Esophagus (tissue), 2 donors: ENCODE measurements at regions not wholly inside any gene's neighbourhood (a gene's known extent, or its start where the extent isn't known, plus 50 kb on each side); places are given as distances from the start of the nearest gene placed in this dataset.
"Not testable (repeated sequence)": the region's sequence is repeated elsewhere in the genome, so short reads cannot be mapped to it uniquely, and the experiment has no call there.

Experiments
- H3K27ac ChIP-seq, 2 donors: one replicate each; pipeline ENCODE4 v1.5.1; 2013; ENCODE audit warnings: low read depth in 2 of 2, mild to moderate bottlenecking in 2 of 2, inconsistent platforms in 1 of 2, low read length in 1 of 2, moderate library complexity in 1 of 2
- H3K27me3 ChIP-seq, 2 donors: one replicate each; pipeline ENCODE4 v1.6.1; 2013; ENCODE audit warnings: low read length in 2 of 2, control low read depth in 1 of 2, mild to moderate bottlenecking in 1 of 2; ENCODE audit not compliant: insufficient read depth in 2 of 2, control insufficient read depth in 1 of 2
- H3K36me3 ChIP-seq, 2 donors: one replicate each; pipeline ENCODE4 v1.6.1; 2013; ENCODE audit warnings: low read length in 1 of 2; ENCODE audit not compliant: control insufficient read depth in 2 of 2, insufficient read depth in 2 of 2
- H3K4me1 ChIP-seq, 2 donors: one replicate each; pipeline ENCODE4 v1.6.1; 2013; ENCODE audit warnings: low read length in 1 of 2; ENCODE audit not compliant: control insufficient read depth in 2 of 2, insufficient read depth in 2 of 2
- H3K4me3 ChIP-seq, 2 donors: one replicate each; pipeline ENCODE4 v1.5.1; 2013; ENCODE audit warnings: low read length in 2 of 2, mild to moderate bottlenecking in 2 of 2, low read depth in 1 of 2, moderate library complexity in 1 of 2
- H3K9me3 ChIP-seq, 2 donors: one replicate each; pipeline ENCODE4 v1.6.1; 2013; ENCODE audit warnings: mild to moderate bottlenecking in 2 of 2, low read depth in 1 of 2, low read length in 1 of 2, moderate library complexity in 1 of 2; ENCODE audit not compliant: control insufficient read depth in 2 of 2, insufficient read depth in 1 of 2
- WGBS, 2 donors: extraction: QIAGEN DNeasy Blood & Tissue Kit; methylation state at CpG; one replicate each; pipeline ENCODE4 v1.1.7; 2013; 5-methylcytosine and 5-hydroxymethylcytosine counted together
- donor health status: healthy with polysubstance abuse.
- donor health status: Bipolar disorder and iron deficiency.

GRCh38 chr9:124135813-124136365, 121.9 kb upstream of the NEK6 start:
- WGBS, 2 donors: 89 to 91% methylated on average over 1 of the region's 1 CpG
- Histone ChIP-seq H3K9me3 (no peaks in the 10 kb centered on the region), H3K36me3 (no peaks in the 10 kb centered on the region), H3K4me1 (no peaks in the 10 kb centered on the region), H3K4me3 (no peak overlapping the region), H3K27me3 (no peaks in the 10 kb centered on the region), H3K27ac (no peak overlapping the region)

GRCh38 chr9:124137009-124137943, 120.5 kb upstream of the NEK6 start:
- 75 to 80% methylated on average over 16 of the region's 16 CpGs for WGBS, 2 donors
- Histone ChIP-seq H3K4me1 (no peaks in the 10 kb centered on the region), H3K9me3 (no peaks in the 10 kb centered on the region), H3K36me3 (no peaks in the 10 kb centered on the region), H3K27me3 (no peaks in the 10 kb centered on the region), H3K27ac (no peak overlapping the region), H3K4me3 (no peak overlapping the region)

GRCh38 chr9:124137944-124138335, 119.8 kb upstream of the NEK6 start:
- H3K27ac ChIP-seq: no peak overlapping the region
- H3K27me3 ChIP-seq: no peaks in the 10 kb centered on the region
- no peaks in the 10 kb centered on the region for H3K4me1 ChIP-seq
- WGBS, 2 donors: 79 to 80% methylated on average over 3 of the region's 3 CpGs
- no peaks in the 10 kb centered on the region for H3K9me3 ChIP-seq
- H3K4me3 ChIP-seq: no peak overlapping the region
- H3K36me3 ChIP-seq: no peaks in the 10 kb centered on the region

- Histone ChIP-seq H3K4me3 (no peak overlapping the region), H3K36me3 (no peaks in the 10 kb centered on the region)
- 89 to 91% methylated on average over 1 of the region's 1 CpG for WGBS, 2 donors
These were observed 118.7 kb upstream of the NEK6 start for GRCh38 chr9:124139001-124139400.

GRCh38 chr9:124140941-124141568, 116.7 kb upstream of the NEK6 start:
- no peak overlapping the region for H3K4me3 ChIP-seq
- no peak overlapping the region for H3K27ac ChIP-seq
- H3K9me3 ChIP-seq: no peaks in the 10 kb centered on the region
- H3K36me3 ChIP-seq: no peaks in the 10 kb centered on the region
- no peaks in the 10 kb centered on the region for H3K4me1 ChIP-seq
- WGBS, 2 donors: 78 to 79% methylated on average over 6 of the region's 6 CpGs
- H3K27me3 ChIP-seq: no peaks in the 10 kb centered on the region

More at GRCh38 chr9:124139001-124139400, 118.7 kb upstream of the NEK6 start:
- Histone ChIP-seq H3K27ac (no peak overlapping the region), H3K9me3 (no peaks in the 10 kb centered on the region), H3K27me3 (no peaks in the 10 kb centered on the region), H3K4me1 (no peaks in the 10 kb centered on the region)

- whole genome bisulfite sequencing, 2 donors: 57 to 64% methylated on average over 10 of the region's 10 CpGs
- H3K4me3 ChIP-seq, H3K4me1 ChIP-seq, H3K9me3 ChIP-seq, H3K27ac ChIP-seq, H3K27me3 ChIP-seq, H3K36me3 ChIP-seq: not testable (repeated sequence)
These were observed 113.1 kb upstream of the NEK6 start for GRCh38 chr9:124144561-124145123.

GRCh38 chr9:124146031-124146561, 111.7 kb upstream of the NEK6 start:
- H3K36me3 ChIP-seq: no peaks in the 10 kb centered on the region
- no peaks in the 10 kb centered on the region for H3K4me1 ChIP-seq
- H3K9me3 ChIP-seq: no peaks in the 10 kb centered on the region
- no peaks in the 10 kb centered on the region for H3K27me3 ChIP-seq
- H3K4me3 ChIP-seq: no peak overlapping the region
- 76 to 81% methylated on average over 4 of the region's 4 CpGs for WGBS, 2 donors
- H3K27ac ChIP-seq: no peak overlapping the region

GRCh38 chr9:124149992-124150391, 107.8 kb upstream of the NEK6 start:
- H3K27ac ChIP-seq: no peak overlapping the region
- WGBS, 2 donors: 38 to 42% methylated on average over 1 of the region's 1 CpG
- H3K4me3 ChIP-seq: no peak overlapping the region
- no peaks in the 10 kb centered on the region for H3K36me3 ChIP-seq
- H3K4me1 ChIP-seq: no peaks in the 10 kb centered on the region
- no peaks in the 10 kb centered on the region for H3K9me3 ChIP-seq
- H3K27me3 ChIP-seq: no peaks in the 10 kb centered on the region

GRCh38 chr9:124163760-124164255, 93.9 kb upstream of the NEK6 start:
- no peaks in the 10 kb centered on the region for H3K9me3 ChIP-seq
- 34 to 44% methylated on average over 2 of the region's 2 CpGs for WGBS, 2 donors
- H3K27me3 ChIP-seq: no peaks in the 10 kb centered on the region
- H3K27ac ChIP-seq: no peak overlapping the region
- no peaks in the 10 kb centered on the region for H3K36me3 ChIP-seq
- H3K4me1 ChIP-seq: no peaks in the 10 kb centered on the region
- no peak overlapping the region for H3K4me3 ChIP-seq
